K562 (cell line): ENCODE measurements at regions not wholly inside any gene's neighbourhood (a gene's known extent, or its start where the extent isn't known, plus 50 kb on each side); places are given as distances from the start of the nearest gene placed in this dataset.

Source experiments
- ATAC-seq: fragments of 200-7000 bp; cut with Tn5 transposase; 3 replicates; pipeline ENCODE4 v1.9.1; 2020; ENCODE audit warnings: moderate library complexity
- BruUV-seq: library from RNA; stranded (reverse); fragments of 400-500 nt; replicated peaks from 2 replicates; lab custom pipeline; 2021; lab: Mats Ljungman, UMichigan
- CTCF ChIA-PET: fragments of 300-600 bp; formaldehyde crosslinking; extraction: SDS; loops from one replicate; lab custom pipeline; 2021; ENCODE audit warnings: low intra/inter-chr PET ratio; lab: Yijun Ruan, JAX
- POLR2A ChIA-PET: fragments of 300-600, 350-650 bp; sonication (Branson Sonifier 250); formaldehyde crosslinking; extraction: SDS; loops from one replicate; lab custom pipeline; 2021; ENCODE audit warnings: antibody characterized with exemption, inconsistent platforms; lab: Yijun Ruan, JAX
- DNase-seq, 4 experiments: peaks; one replicate each; pipeline versions ENCODE4 v3.0.0 to v3.0.0-alpha.2; 2011 to 2018; ENCODE audit warnings: low spot score in 3 of 4, mixed read lengths in 3 of 4; ENCODE audit errors: extremely low read depth in 1 of 4
- FAIRE-seq: peaks from 2 replicates; lab custom pipeline; 2011; peaks lifted over from hg19 to GRCh38; lab: Jason Lieb, UNC
- H2AFZ ChIP-seq: 2 replicates; pipeline ENCODE4 v1.6.0; 2011; ENCODE audit warnings: low read depth, low read length, control low read depth, inconsistent platforms
- H3K27ac ChIP-seq: fragments of 200-600 bp; 3 replicates; pipeline ENCODE4 v1.8.0; 2011; ENCODE audit warnings: low read depth, mild to moderate bottlenecking, control low read depth, inconsistent platforms, low read length, moderate library complexity, mixed read lengths; ENCODE audit errors: extremely low read depth
- H3K27me3 ChIP-seq, 2 experiments: fragments of 300-600 bp in 1 of 2; 2 replicates in 1 of 2; 3 replicates in 1 of 2; pipeline versions ENCODE4 v1.6.0 to v1.8.0; 2011; ENCODE audit warnings: inconsistent platforms in 2 of 2, low read length in 2 of 2, mild to moderate bottlenecking in 1 of 2, mixed read lengths in 1 of 2, moderate library complexity in 1 of 2; ENCODE audit not compliant: control insufficient read depth in 2 of 2, insufficient read depth in 2 of 2
- H3K36me3 ChIP-seq: fragments of 300-600 bp; 3 replicates; pipeline ENCODE4 v1.8.0; 2011; ENCODE audit warnings: mild to moderate bottlenecking, low read length, inconsistent platforms; ENCODE audit not compliant: control insufficient read depth, insufficient read depth
- H3K4me1 ChIP-seq, 2 experiments: fragments of 200-600 bp in 1 of 2; replicated peaks in 1 of 2; 2 replicates in 1 of 2; 3 replicates in 1 of 2; pipeline versions ENCODE4 v1.5.1 to v1.8.0; 2011; ENCODE audit warnings: inconsistent platforms in 2 of 2, low read length in 2 of 2, mild to moderate bottlenecking in 1 of 2, mixed read lengths in 1 of 2, moderate library complexity in 1 of 2; ENCODE audit not compliant: control insufficient read depth in 2 of 2, insufficient read depth in 2 of 2
- H3K4me2 ChIP-seq: 2 replicates; pipeline ENCODE4 v1.6.1; 2011; ENCODE audit warnings: low read length, control low read depth, inconsistent platforms, mixed read lengths; ENCODE audit not compliant: insufficient read depth
- H3K4me3 ChIP-seq: fragments of 200-600 bp; sonication (generic), shearing (Covaris generic); 2 replicates; pipeline ENCODE4 v1.5.1; 2016; ENCODE audit warnings: control low read depth, inconsistent platforms
- H3K79me2 ChIP-seq: fragments of 200-600 bp; 3 replicates; pipeline ENCODE4 v1.8.0; 2011; ENCODE audit warnings: low read length, inconsistent platforms; ENCODE audit not compliant: control insufficient read depth, insufficient read depth
- H3K9ac ChIP-seq, 2 experiments: 2 replicates each; pipeline versions ENCODE4 v1.6.0 to v1.6.1; 2011; ENCODE audit warnings: low read depth in 2 of 2, low read length in 2 of 2, control low read depth in 1 of 2, inconsistent platforms in 1 of 2, mild to moderate bottlenecking in 1 of 2, mixed read lengths in 1 of 2; ENCODE audit not compliant: insufficient read depth in 1 of 2
- H3K9me1 ChIP-seq: one replicate; pipeline ENCODE4 v1.6.0; 2011; ENCODE audit warnings: inconsistent platforms, mild to moderate bottlenecking, low read length, moderate library complexity; ENCODE audit not compliant: control insufficient read depth, insufficient read depth
- H3K9me3 ChIP-seq: replicated peaks from 2 replicates; pipeline ENCODE4 v1.5.1; 2011; ENCODE audit warnings: low read depth, low read length, inconsistent platforms; ENCODE audit not compliant: control insufficient read depth, insufficient read depth
- H4K20me1 ChIP-seq: replicated peaks from 2 replicates; pipeline ENCODE4 v1.6.1; 2011; ENCODE audit warnings: low read length, inconsistent platforms, mixed read lengths; ENCODE audit not compliant: control insufficient read depth, insufficient read depth
- EHMT2 ChIP-seq: fragments of 450-650 bp; IDR thresholded peaks from 2 replicates; pipeline ENCODE4 v1.6.1; 2018; ENCODE audit warnings: antibody characterized with exemption
- ELK3 ChIP-seq: fragments of 450-650 bp; formaldehyde crosslinking; IDR thresholded peaks from 2 replicates; pipeline ENCODE4 v1.4.0; 2020; ENCODE audit warnings: mild to moderate bottlenecking
- FOXM1 ChIP-seq, 2 experiments: fragments of 450-650 bp in 1 of 2; sonication (generic) in 1 of 2; formaldehyde crosslinking in 1 of 2; IDR thresholded peaks; 2 replicates each; pipeline versions ENCODE4 v1.6.1 to v1.9.0; 2017 to 2022; ENCODE audit warnings: low read depth in 2 of 2, mild to moderate bottlenecking in 2 of 2, missing genetic modification reagents in 1 of 2, moderate library complexity in 1 of 2
- GTF3C2 ChIP-seq: IDR thresholded peaks from 3 replicates; pipeline ENCODE4 v1.6.1; 2011; ENCODE audit warnings: borderline replicate concordance, mild to moderate bottlenecking, moderate library complexity; ENCODE audit not compliant: insufficient read length; ENCODE audit errors: extremely low read depth
- WGBS: fragments of 100-300 bp; shearing (Covaris generic); methylation state at CpG from one replicate; pipeline ENCODE4 v1.1.6; 2016; ENCODE audit warnings: low coverage, mixed read lengths; ENCODE audit not compliant: insufficient coverage; ENCODE audit errors: missing lambda C conversion rate; 5-methylcytosine and 5-hydroxymethylcytosine counted together
- in situ Hi-C: fragments of 300-500 bp; cut with MboI; formaldehyde crosslinking; loops from 4 replicates; pipeline ENCODE4 v1.15.0; 2018; ENCODE audit warnings: inconsistent platforms, mixed read lengths
- intact Hi-C: fragments of 100-400 bp; cut with micrococcal nuclease; formaldehyde crosslinking; loops from 2 replicates; pipeline ENCODE4 v1.14.2; 2022

DNA sequence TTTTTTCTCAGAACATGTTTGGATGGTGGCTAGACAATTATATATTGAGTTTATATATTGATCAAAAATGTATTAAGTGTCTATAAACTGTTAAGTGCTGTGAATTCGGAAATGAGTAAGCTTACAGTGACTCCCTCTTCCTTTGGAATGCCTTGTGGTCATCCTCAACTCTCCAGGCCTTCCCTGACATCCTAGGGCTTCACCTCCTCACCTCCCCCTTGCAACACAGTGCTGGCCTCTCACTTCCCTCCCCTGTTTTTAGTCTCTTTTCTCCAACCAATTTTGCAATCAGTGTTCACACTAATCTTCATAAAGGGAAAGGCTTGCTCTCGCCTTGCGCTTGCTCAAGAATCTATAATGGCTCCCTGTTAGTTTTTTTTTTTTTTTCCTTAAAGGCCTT is 95.1 kb upstream of the C1orf21 start:
- POLR2A ChIA-PET: no interaction called here
- H2AFZ ChIP-seq: no peak overlapping the region
- no TSS peak for BruUV-seq
- H3K9me3 ChIP-seq: no peaks in the 10 kb centered on the region
- no peaks in the 10 kb centered on the region for H3K27me3 ChIP-seq
- no peak overlapping the region for H3K9ac ChIP-seq
- H3K4me1 ChIP-seq: no peaks in the 10 kb centered on the region; a peak in 1 of 5 replicates
- 0% methylated on average over 3 of the region's 3 CpGs for WGBS
- in situ Hi-C loops (no loop called here), intact Hi-C loops (no loop called here)
- DNase-seq: no peak
- CTCF ChIA-PET: no interaction called here
- no peak for FAIRE-seq
- TF ChIP-seq ELK3 (CRISPR knock-in tag) (no peak), GTF3C2 (no peak), FOXM1 (IDR thresholded peaks at IDR 0.05; ENCODE audit: low read depth) (no peak), FOXM1 (CRISPR knock-in tag; IDR thresholded peaks at IDR 0.05; ENCODE audit: low read depth) (no peak), EHMT2 (no peak)
- no peak overlapping the region for H3K4me3 ChIP-seq
- H3K79me2 ChIP-seq: no peaks in the 10 kb centered on the region
- no peak for ATAC-seq
- no peaks in the 10 kb centered on the region for H3K36me3 ChIP-seq
- no peaks in the 10 kb centered on the region for H4K20me1 ChIP-seq
- no peaks in the 10 kb centered on the region for H3K9me1 ChIP-seq
- H3K4me2 ChIP-seq: no peak overlapping the region
- no peak overlapping the region for H3K27ac ChIP-seq
